IPS-20b (cell line): ENCODE measurements at regions not wholly inside any gene's neighbourhood (a gene's known extent, or its start where the extent isn't known, plus 50 kb on each side); places are given as distances from the start of the nearest gene placed in this dataset.

Experiments
- H3K27ac ChIP-seq: one replicate; pipeline ENCODE4 v1.5.1; 2013; ENCODE audit warnings: low read length
- H3K27me3 ChIP-seq: 2 replicates; pipeline ENCODE4 v1.6.1; 2013; ENCODE audit warnings: mild to moderate bottlenecking, low read length, inconsistent platforms; ENCODE audit not compliant: insufficient read depth
- H3K36me3 ChIP-seq: 2 replicates; pipeline ENCODE4 v1.6.1; 2013; ENCODE audit warnings: low read depth, mild to moderate bottlenecking, inconsistent platforms, low read length, moderate library complexity; ENCODE audit not compliant: insufficient read depth
- H3K4me1 ChIP-seq: 2 replicates; pipeline ENCODE4 v1.6.1; 2013; ENCODE audit warnings: mild to moderate bottlenecking, control low read depth, inconsistent platforms, low read length, moderate library complexity; ENCODE audit not compliant: insufficient read depth
- H3K4me3 ChIP-seq: 2 replicates; pipeline ENCODE4 v1.5.1; 2013; ENCODE audit warnings: mild to moderate bottlenecking, low read length, inconsistent platforms
- H3K9ac ChIP-seq: 2 replicates; pipeline ENCODE4 v1.6.1; 2013; ENCODE audit warnings: low read depth, mild to moderate bottlenecking, inconsistent platforms, low read length, moderate library complexity
- H3K9me3 ChIP-seq: 2 replicates; pipeline ENCODE4 v1.6.1; 2013; ENCODE audit warnings: mild to moderate bottlenecking, low read depth, low read length, inconsistent platforms; ENCODE audit not compliant: insufficient read depth

- no peak overlapping the region for H3K4me3 ChIP-seq
- no peaks in the 10 kb centered on the region for H3K9me3 ChIP-seq
- H3K9ac ChIP-seq: no peak overlapping the region
- no peak overlapping the region for H3K27ac ChIP-seq
- H3K36me3 ChIP-seq: no peaks in the 10 kb centered on the region
- peaks cover 21% of the 10 kb centered on the region for H3K4me1 ChIP-seq
- no peaks in the 10 kb centered on the region for H3K27me3 ChIP-seq
Observed at GRCh38 chr6:167446971-167447370, 122.1 kb downstream of the TTLL2 start.

GRCh38 chr6:167448378-167448777, 123.5 kb downstream of the TTLL2 start:
- Histone ChIP-seq H3K36me3 (no peaks in the 10 kb centered on the region), H3K27ac (no peak overlapping the region), H3K4me1 (peaks cover 12% of the 10 kb centered on the region), H3K27me3 (no peaks in the 10 kb centered on the region), H3K9ac (no peak overlapping the region), H3K4me3 (no peak overlapping the region), H3K9me3 (no peaks in the 10 kb centered on the region)

DNA sequence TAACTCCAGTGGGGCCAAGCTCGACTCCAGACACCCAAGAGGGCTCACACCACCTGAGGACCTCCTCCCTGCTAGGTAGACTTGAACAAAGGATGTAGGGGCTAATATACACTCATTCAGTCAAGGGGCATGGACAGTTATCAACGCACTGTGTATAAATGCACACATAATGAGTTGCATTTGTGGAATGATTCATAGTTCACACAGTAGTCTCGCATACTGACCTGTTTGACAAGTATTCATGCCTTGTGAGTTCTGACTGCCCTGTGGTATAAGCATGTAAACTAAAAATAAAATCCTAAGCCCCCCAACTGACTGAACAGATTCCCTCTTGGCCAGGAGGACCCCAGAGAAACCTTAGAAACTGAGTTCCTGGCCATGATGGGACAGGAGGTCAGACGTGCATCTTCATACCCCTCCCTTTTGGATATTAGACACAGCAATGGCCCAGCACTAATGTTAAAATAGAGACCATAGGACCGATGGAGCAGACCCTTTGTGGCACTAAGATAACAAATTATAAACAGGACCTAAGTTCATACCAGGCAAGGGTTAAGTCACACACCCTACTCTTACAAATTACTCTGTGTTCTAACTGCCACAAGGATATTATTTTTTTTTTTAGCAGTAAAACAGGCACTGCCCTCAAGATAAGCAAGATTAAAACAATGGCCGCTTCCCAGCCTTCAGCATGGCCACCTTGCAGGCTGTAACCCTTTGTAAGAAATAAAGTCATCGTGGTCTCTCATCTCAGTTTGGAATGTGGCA, 124.4 kb downstream of the TTLL2 start:
- H3K4me1 ChIP-seq: peaks cover 6% of the 10 kb centered on the region; the same call in 1 of the 2 replicates
- H3K9ac ChIP-seq: no peak overlapping the region
- no peaks in the 10 kb centered on the region for H3K9me3 ChIP-seq

GRCh38 chr6:167450626-167451025, 125.7 kb downstream of the TTLL2 start:
- peaks cover 6% of the 10 kb centered on the region; the same call in 1 of the 2 replicates for H3K4me1 ChIP-seq
- H3K9me3 ChIP-seq: no peaks in the 10 kb centered on the region
- H3K27ac ChIP-seq: no peak overlapping the region

More for the DNA sequence above, 124.4 kb downstream of the TTLL2 start:
- Histone ChIP-seq H3K27me3 (no peaks in the 10 kb centered on the region), H3K4me3 (no peak overlapping the region), H3K36me3 (no peaks in the 10 kb centered on the region), H3K27ac (no peak overlapping the region)

DNA sequence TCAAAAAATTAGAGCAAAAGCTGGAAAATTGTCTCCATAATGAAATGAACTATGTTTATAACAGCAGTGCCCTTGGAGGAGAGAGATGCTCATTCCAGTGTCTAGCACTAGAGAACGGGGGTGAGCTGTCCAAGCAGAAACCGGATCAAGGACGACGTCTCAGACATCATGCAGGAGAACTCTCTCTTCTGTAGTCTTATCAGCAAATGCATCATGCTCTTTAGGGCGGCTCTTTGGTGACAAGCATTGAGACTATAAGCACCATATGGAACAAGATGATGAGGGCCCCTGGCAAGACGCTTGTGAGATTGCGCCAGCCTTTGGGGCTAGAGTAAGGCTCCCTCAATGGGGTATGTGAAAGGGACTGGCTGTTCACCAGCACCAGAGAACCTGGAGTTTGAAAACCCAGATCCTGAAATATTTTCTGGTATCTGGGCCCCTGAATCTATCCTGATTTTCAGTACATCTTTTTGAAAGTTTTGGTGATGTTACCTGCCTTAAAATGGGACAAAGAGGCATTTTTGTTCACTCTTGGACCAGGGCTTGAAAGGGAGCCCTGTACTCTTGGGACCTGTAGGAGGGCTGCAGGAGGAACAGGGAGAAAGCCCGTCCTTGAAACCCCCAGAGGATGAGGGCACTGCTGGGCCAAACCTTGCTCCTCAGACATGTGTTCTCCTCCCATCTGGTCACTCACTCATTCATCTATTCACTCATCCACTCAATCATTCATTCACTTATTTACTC, 127.6 kb downstream of the TTLL2 start:
- no peak overlapping the region for H3K9ac ChIP-seq
- H3K4me3 ChIP-seq: no peak overlapping the region
- H3K4me1 ChIP-seq: peaks cover 6% of the 10 kb centered on the region; the same call in 1 of the 2 replicates
- no peaks in the 10 kb centered on the region for H3K36me3 ChIP-seq
- H3K27ac ChIP-seq: no peak overlapping the region
- no peaks in the 10 kb centered on the region for H3K9me3 ChIP-seq
- H3K27me3 ChIP-seq: no peaks in the 10 kb centered on the region

More at GRCh38 chr6:167450626-167451025, 125.7 kb downstream of the TTLL2 start:
- Histone ChIP-seq H3K27me3 (no peaks in the 10 kb centered on the region), H3K9ac (no peak overlapping the region), H3K36me3 (no peaks in the 10 kb centered on the region), H3K4me3 (no peak overlapping the region)

GRCh38 chr6:167453082-167453446, 128.2 kb downstream of the TTLL2 start:
- Histone ChIP-seq H3K4me3 (no peak overlapping the region), H3K27me3 (no peaks in the 10 kb centered on the region), H3K27ac (no peak overlapping the region), H3K36me3 (no peaks in the 10 kb centered on the region), H3K9me3 (no peaks in the 10 kb centered on the region), H3K4me1 (peaks cover 6% of the 10 kb centered on the region; the same call in 1 of the 2 replicates), H3K9ac (no peak overlapping the region)

- no peak overlapping the region for H3K4me3 ChIP-seq
- peaks cover 6% of the 10 kb centered on the region; the same call in 1 of the 2 replicates for H3K4me1 ChIP-seq
- no peaks in the 10 kb centered on the region for H3K9me3 ChIP-seq
- no peak overlapping the region for H3K9ac ChIP-seq
- H3K27me3 ChIP-seq: no peaks in the 10 kb centered on the region
- no peaks in the 10 kb centered on the region for H3K36me3 ChIP-seq
- H3K27ac ChIP-seq: no peak overlapping the region
Observed at GRCh38 chr6:167454003-167454402, 129.1 kb downstream of the TTLL2 start.

DNA sequence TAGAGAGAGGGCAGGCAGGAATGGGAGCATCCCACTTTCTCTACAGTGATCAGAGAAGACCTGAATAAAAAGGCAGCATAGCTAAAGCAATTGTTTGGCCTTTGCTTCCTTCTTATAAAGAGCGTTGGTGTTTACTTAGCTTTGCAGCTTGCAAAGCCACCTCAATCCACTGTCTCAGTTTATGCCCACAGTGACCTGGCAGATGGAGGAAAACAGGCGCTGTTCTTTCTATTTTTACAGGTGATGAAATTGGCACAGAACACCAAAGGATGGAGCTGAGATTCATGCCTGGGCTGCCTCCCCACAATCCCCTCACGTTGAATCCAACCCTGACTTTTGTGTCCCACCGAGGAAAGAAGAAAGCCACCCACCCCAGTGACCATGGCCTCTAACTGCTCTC, 130.5 kb downstream of the TTLL2 start:
- Histone ChIP-seq H3K9me3 (no peaks in the 10 kb centered on the region), H3K9ac (no peak overlapping the region), H3K27ac (no peak overlapping the region), H3K4me3 (no peak overlapping the region), H3K36me3 (no peaks in the 10 kb centered on the region), H3K4me1 (peaks cover 6% of the 10 kb centered on the region; the same call in 1 of the 2 replicates), H3K27me3 (no peaks in the 10 kb centered on the region)

DNA sequence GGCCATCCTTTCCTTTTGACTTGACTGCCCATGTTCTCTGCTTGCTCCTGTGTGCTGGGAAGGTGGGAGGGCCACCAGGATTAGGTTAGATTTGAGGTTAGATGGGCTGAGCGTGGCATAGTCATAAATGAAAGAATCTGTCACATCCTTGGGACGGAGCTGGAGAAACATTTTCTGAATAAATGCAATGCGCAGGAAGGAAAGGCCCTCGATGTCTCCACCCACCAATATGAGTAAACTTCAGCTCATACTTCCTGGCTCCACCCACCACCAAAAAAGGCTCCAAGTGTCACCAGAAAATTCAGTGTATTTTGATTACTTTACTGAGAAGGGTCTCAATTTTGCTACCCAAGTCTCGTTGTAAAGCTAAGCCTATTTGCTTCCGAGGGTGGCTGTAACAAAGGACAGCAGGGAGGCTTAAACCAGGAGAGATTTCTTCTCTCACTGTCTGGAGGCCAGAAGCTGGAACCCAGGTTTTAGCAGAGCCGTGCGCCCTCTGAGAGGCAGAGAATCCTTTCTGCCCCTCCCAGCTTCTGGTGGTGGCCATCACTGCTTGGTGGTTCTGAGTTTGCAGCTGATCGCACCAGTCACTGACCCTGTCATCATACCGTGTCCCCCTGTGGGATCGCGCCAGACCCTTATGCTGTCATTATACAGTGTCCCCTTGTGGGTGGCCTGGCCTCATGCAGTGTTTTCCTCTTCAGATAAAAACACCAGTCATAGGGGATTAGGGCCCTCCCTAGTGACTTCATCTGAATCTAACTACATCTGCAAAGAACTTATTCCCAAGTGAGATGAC, 137.8 kb downstream of the TTLL2 start:
- Histone ChIP-seq H3K9me3 (no peaks in the 10 kb centered on the region), H3K27ac (no peak overlapping the region), H3K27me3 (no peaks in the 10 kb centered on the region), H3K9ac (no peak overlapping the region), H3K4me3 (no peak overlapping the region), H3K4me1 (no peaks in the 10 kb centered on the region), H3K36me3 (no peaks in the 10 kb centered on the region)

GRCh38 chr6:167464177-167464576, 139.3 kb downstream of the TTLL2 start:
- Histone ChIP-seq H3K9me3 (no peaks in the 10 kb centered on the region), H3K9ac (no peak overlapping the region), H3K4me3 (no peak overlapping the region), H3K27me3 (no peaks in the 10 kb centered on the region), H3K27ac (no peak overlapping the region), H3K36me3 (no peaks in the 10 kb centered on the region), H3K4me1 (no peaks in the 10 kb centered on the region; the same call in 1 of the 2 replicates)

- no peaks in the 10 kb centered on the region for H3K27me3 ChIP-seq
- H3K4me1 ChIP-seq: no peaks in the 10 kb centered on the region; the same call in 1 of the 2 replicates
- H3K9ac ChIP-seq: no peak overlapping the region
- no peaks in the 10 kb centered on the region for H3K36me3 ChIP-seq
- H3K4me3 ChIP-seq: no peak overlapping the region
- H3K9me3 ChIP-seq: no peaks in the 10 kb centered on the region
- H3K27ac ChIP-seq: no peak overlapping the region
Observed at GRCh38 chr6:167465482-167465881, 140.6 kb downstream of the TTLL2 start.
